ENCODE measurements at regions not wholly inside any gene's neighbourhood (a gene's known extent, or its start where the extent isn't known, plus 50 kb on each side); places are given as distances from the start of the nearest gene placed in this dataset.

- no peak overlapping the region for H3K9ac ChIP-seq (ENCODE audit: control insufficient read depth, extremely low read depth, insufficient read depth, low read length)
- H3K36me3 ChIP-seq (ENCODE audit: control insufficient read depth in 2 of 2, extremely low read depth in 1 of 2, insufficient read depth in 2 of 2, low read length in 2 of 2), result no peaks in the 10 kb centered on the region
- FAIRE-seq (no peak), DNase-seq (ENCODE audit: low read depth, low spot score) (no peak)
- H3K9me1 ChIP-seq (ENCODE audit: control insufficient read depth, extremely low read depth, insufficient read depth, low read length), result no peaks in the 10 kb centered on the region
- TF ChIP-seq EZH2 (IDR thresholded peaks at IDR 0.05; ENCODE audit: low read length), result no peak
- TF ChIP-seq, protein P1, sequence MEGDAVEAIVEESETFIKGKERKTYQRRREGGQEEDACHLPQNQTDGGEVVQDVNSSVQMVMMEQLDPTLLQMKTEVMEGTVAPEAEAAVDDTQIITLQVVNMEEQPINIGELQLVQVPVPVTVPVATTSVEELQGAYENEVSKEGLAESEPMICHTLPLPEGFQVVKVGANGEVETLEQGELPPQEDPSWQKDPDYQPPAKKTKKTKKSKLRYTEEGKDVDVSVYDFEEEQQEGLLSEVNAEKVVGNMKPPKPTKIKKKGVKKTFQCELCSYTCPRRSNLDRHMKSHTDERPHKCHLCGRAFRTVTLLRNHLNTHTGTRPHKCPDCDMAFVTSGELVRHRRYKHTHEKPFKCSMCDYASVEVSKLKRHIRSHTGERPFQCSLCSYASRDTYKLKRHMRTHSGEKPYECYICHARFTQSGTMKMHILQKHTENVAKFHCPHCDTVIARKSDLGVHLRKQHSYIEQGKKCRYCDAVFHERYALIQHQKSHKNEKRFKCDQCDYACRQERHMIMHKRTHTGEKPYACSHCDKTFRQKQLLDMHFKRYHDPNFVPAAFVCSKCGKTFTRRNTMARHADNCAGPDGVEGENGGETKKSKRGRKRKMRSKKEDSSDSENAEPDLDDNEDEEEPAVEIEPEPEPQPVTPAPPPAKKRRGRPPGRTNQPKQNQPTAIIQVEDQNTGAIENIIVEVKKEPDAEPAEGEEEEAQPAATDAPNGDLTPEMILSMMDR (optimal IDR thresholded peaks at IDR 0.05 in 1 of 3, IDR thresholded peaks at IDR 0.05 in 1 of 3, conservative IDR thresholded peaks at IDR 0.05 in 1 of 3; ENCODE audit: extremely low read depth in 1 of 3, insufficient read depth in 2 of 3, low read length in 3 of 3), result no peak
- dilution Hi-C loops (cut with MboI; ENCODE audit: extremely low pct_ligation_motif_present, low sequenced_read_pairs), result no loop called here
- H3K27ac ChIP-seq (ENCODE audit: control insufficient read depth, insufficient read depth, low read length), result no peak overlapping the region
- no peak overlapping the region for H3K4me2 ChIP-seq (ENCODE audit: control insufficient read depth, extremely low read depth, insufficient read depth, low read depth, low read length)
- no peak overlapping the region for H3K4me3 ChIP-seq (ENCODE audit: control insufficient read depth in 2 of 3, extremely low read depth in 1 of 3, insufficient read depth in 2 of 3, low read depth in 1 of 3, low read length in 3 of 3)
- H3K4me1 ChIP-seq (ENCODE audit: control insufficient read depth, extremely low read depth, insufficient read depth, low read length), result no peaks in the 10 kb centered on the region
- H3K79me2 ChIP-seq (ENCODE audit: control insufficient read depth, insufficient read depth, low read length), result no peaks in the 10 kb centered on the region
- H4K20me1 ChIP-seq (ENCODE audit: control insufficient read depth, extremely low read depth, insufficient read depth, low read length), result no peaks in the 10 kb centered on the region
- H3K27me3 ChIP-seq (ENCODE audit: control insufficient read depth, extremely low read depth, insufficient read depth, low read length), result peaks cover 6% of the 10 kb centered on the region
- H2AFZ ChIP-seq (ENCODE audit: control insufficient read depth, low read length), result no peak overlapping the region
- no peaks in the 10 kb centered on the region for H3K9me3 ChIP-seq (ENCODE audit: control insufficient read depth, low read depth, low read length)
Observed at GRCh38 chr20:5416086-5416485, 99.3 kb upstream of the PROKR2 start.

DNA sequence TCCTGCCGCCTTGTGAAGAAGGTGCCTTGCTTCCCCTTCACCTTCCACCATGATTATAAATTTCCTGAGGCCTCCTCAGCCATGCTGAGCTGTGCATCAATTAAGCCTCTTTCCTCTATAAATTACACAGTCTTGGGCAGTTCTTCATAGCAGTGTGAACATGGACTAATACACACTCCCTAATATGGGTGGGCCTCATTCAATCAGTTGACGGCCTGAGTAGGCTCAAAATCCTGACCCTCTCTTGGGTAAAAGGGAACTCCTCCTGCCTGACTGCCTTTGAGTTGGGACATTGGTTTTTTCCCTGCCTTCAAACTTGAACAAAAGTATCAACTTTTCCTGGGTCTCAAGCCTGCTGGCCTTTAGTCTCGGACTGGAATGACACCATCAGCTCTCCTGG, 96.6 kb upstream of the PROKR2 start:
- no peaks in the 10 kb centered on the region for H4K20me1 ChIP-seq (ENCODE audit: control insufficient read depth, extremely low read depth, insufficient read depth, low read length)
- no peak overlapping the region for H2AFZ ChIP-seq (ENCODE audit: control insufficient read depth, low read length)
- no peaks in the 10 kb centered on the region for H3K9me3 ChIP-seq (ENCODE audit: control insufficient read depth, low read depth, low read length)
- no peak overlapping the region for H3K4me2 ChIP-seq (ENCODE audit: control insufficient read depth, extremely low read depth, insufficient read depth, low read depth, low read length)
- H3K9ac ChIP-seq (ENCODE audit: control insufficient read depth, extremely low read depth, insufficient read depth, low read length), result no peak overlapping the region
- no peaks in the 10 kb centered on the region for H3K9me1 ChIP-seq (ENCODE audit: control insufficient read depth, extremely low read depth, insufficient read depth, low read length)
- no peak overlapping the region for H3K4me3 ChIP-seq (ENCODE audit: control insufficient read depth in 2 of 3, extremely low read depth in 1 of 3, insufficient read depth in 2 of 3, low read depth in 1 of 3, low read length in 3 of 3)
- FAIRE-seq (no peak), DNase-seq (ENCODE audit: low read depth, low spot score) (no peak)
- H3K36me3 ChIP-seq (ENCODE audit: control insufficient read depth in 2 of 2, extremely low read depth in 1 of 2, insufficient read depth in 2 of 2, low read length in 2 of 2), result no peaks in the 10 kb centered on the region
- no peak for TF ChIP-seq EZH2 (IDR thresholded peaks at IDR 0.05; ENCODE audit: low read length)
- H3K27ac ChIP-seq (ENCODE audit: control insufficient read depth, insufficient read depth, low read length), result no peak overlapping the region
- peaks cover 6% of the 10 kb centered on the region for H3K27me3 ChIP-seq (ENCODE audit: control insufficient read depth, extremely low read depth, insufficient read depth, low read length)
- no peaks in the 10 kb centered on the region for H3K4me1 ChIP-seq (ENCODE audit: control insufficient read depth, extremely low read depth, insufficient read depth, low read length)
- no peaks in the 10 kb centered on the region for H3K79me2 ChIP-seq (ENCODE audit: control insufficient read depth, insufficient read depth, low read length)
- dilution Hi-C loops (cut with MboI; ENCODE audit: extremely low pct_ligation_motif_present, low sequenced_read_pairs), result no loop called here

GRCh38 chr20:5410470-5410869, 93.7 kb upstream of the PROKR2 start:
- no peaks in the 10 kb centered on the region for H3K36me3 ChIP-seq (ENCODE audit: control insufficient read depth in 2 of 2, extremely low read depth in 1 of 2, insufficient read depth in 2 of 2, low read length in 2 of 2)
- no peak overlapping the region for H3K4me2 ChIP-seq (ENCODE audit: control insufficient read depth, extremely low read depth, insufficient read depth, low read depth, low read length)
- H3K9ac ChIP-seq (ENCODE audit: control insufficient read depth, extremely low read depth, insufficient read depth, low read length), result no peak overlapping the region
- no peak overlapping the region for H3K4me3 ChIP-seq (ENCODE audit: control insufficient read depth in 2 of 3, extremely low read depth in 1 of 3, insufficient read depth in 2 of 3, low read depth in 1 of 3, low read length in 3 of 3)
- no peaks in the 10 kb centered on the region for H3K9me1 ChIP-seq (ENCODE audit: control insufficient read depth, extremely low read depth, insufficient read depth, low read length)
- peaks cover 6% of the 10 kb centered on the region for H3K27me3 ChIP-seq (ENCODE audit: control insufficient read depth, extremely low read depth, insufficient read depth, low read length)
- H3K27ac ChIP-seq (ENCODE audit: control insufficient read depth, insufficient read depth, low read length), result no peak overlapping the region
- no peaks in the 10 kb centered on the region for H3K79me2 ChIP-seq (ENCODE audit: control insufficient read depth, insufficient read depth, low read length)
- H4K20me1 ChIP-seq (ENCODE audit: control insufficient read depth, extremely low read depth, insufficient read depth, low read length), result no peaks in the 10 kb centered on the region
- DNase-seq (ENCODE audit: low read depth, low spot score) (no peak), FAIRE-seq (no peak)
- no peaks in the 10 kb centered on the region for H3K9me3 ChIP-seq (ENCODE audit: control insufficient read depth, low read depth, low read length)
- no peak overlapping the region for H2AFZ ChIP-seq (ENCODE audit: control insufficient read depth, low read length)
- no peaks in the 10 kb centered on the region for H3K4me1 ChIP-seq (ENCODE audit: control insufficient read depth, extremely low read depth, insufficient read depth, low read length)
- TF ChIP-seq, protein P1 (optimal IDR thresholded peaks at IDR 0.05 in 1 of 3, IDR thresholded peaks at IDR 0.05 in 1 of 3, conservative IDR thresholded peaks at IDR 0.05 in 1 of 3; ENCODE audit: extremely low read depth in 1 of 3, insufficient read depth in 2 of 3, low read length in 3 of 3), result no peak
- no peak for TF ChIP-seq EZH2 (IDR thresholded peaks at IDR 0.05; ENCODE audit: low read length)
- dilution Hi-C loops (cut with MboI; ENCODE audit: extremely low pct_ligation_motif_present, low sequenced_read_pairs), result no loop called here

Data from keratinocyte (primary cell).